CD14-positive monocyte (primary cell): ENCODE measurements at regions not wholly inside any gene's neighbourhood (a gene's known extent, or its start where the extent isn't known, plus 50 kb on each side); places are given as distances from the start of the nearest gene placed in this dataset.

Experiments
- DNase-seq, 3 donors: peaks; one replicate each; pipeline ENCODE4 v3.0.0-alpha.2; 2011 to 2022
- H2AFZ ChIP-seq: 2 replicates; pipeline ENCODE4 v1.6.0; 2012; ENCODE audit warnings: mild to moderate bottlenecking, low read depth, low read length, inconsistent platforms; ENCODE audit not compliant: insufficient read depth, poor library complexity, severe bottlenecking
- H3K27ac ChIP-seq, 2 donors: 1 replicate in 1 of 2; 2 replicates in 1 of 2; pipeline ENCODE4 v1.5.1; 2012 to 2013; ENCODE audit warnings: low read length in 2 of 2, control low read depth in 1 of 2, inconsistent platforms in 1 of 2, low read depth in 1 of 2, mild to moderate bottlenecking in 1 of 2
- H3K27me3 ChIP-seq, 2 donors: one replicate each; pipeline versions ENCODE4 v1.6.0 to v1.6.1; 2011 to 2013; ENCODE audit warnings: low read length in 2 of 2; ENCODE audit not compliant: control insufficient read depth in 2 of 2, insufficient read depth in 2 of 2
- H3K36me3 ChIP-seq, 2 donors: replicated peaks in 1 of 2; 1 replicate in 1 of 2; 2 replicates in 1 of 2; pipeline versions ENCODE4 v1.5.1 to v1.6.1; 2012 to 2013; ENCODE audit warnings: low read length in 2 of 2, control low read depth in 1 of 2, inconsistent platforms in 1 of 2, mild to moderate bottlenecking in 1 of 2; ENCODE audit not compliant: insufficient read depth in 2 of 2, control insufficient read depth in 1 of 2
- H3K4me1 ChIP-seq, 2 donors: 1 replicate in 1 of 2; 2 replicates in 1 of 2; pipeline versions ENCODE4 v1.5.1 to v1.6.1; 2012 to 2013; ENCODE audit warnings: low read length in 2 of 2, control low read depth in 1 of 2, inconsistent platforms in 1 of 2, mild to moderate bottlenecking in 1 of 2, moderate library complexity in 1 of 2; ENCODE audit not compliant: insufficient read depth in 2 of 2, control insufficient read depth in 1 of 2
- H3K4me2 ChIP-seq: replicated peaks from 2 replicates; pipeline ENCODE3; 2012; ENCODE audit warnings: low read length, moderate library complexity, mild to moderate bottlenecking; ENCODE audit not compliant: poor library complexity, severe bottlenecking; ENCODE audit errors: extremely low read depth
- H3K4me3 ChIP-seq, 3 experiments: fragments of 200-600 bp in 1 of 3; sonication (generic) in 1 of 3; replicated peaks in 1 of 3; 1 replicate in 2 of 3; 2 replicates in 1 of 3; pipeline ENCODE4 v1.5.1; 2011 to 2013; ENCODE audit warnings: low read length in 3 of 3, mild to moderate bottlenecking in 3 of 3, control low read depth in 2 of 3, low read depth in 2 of 3, inconsistent platforms in 1 of 3, moderate library complexity in 1 of 3
- H3K79me2 ChIP-seq: 2 replicates; pipeline ENCODE4 v1.6.0; 2012; ENCODE audit warnings: mild to moderate bottlenecking, control low read depth, inconsistent platforms, low read length, moderate library complexity; ENCODE audit not compliant: insufficient read depth
- H3K9ac ChIP-seq: 2 replicates; pipeline ENCODE4 v1.6.0; 2017; ENCODE audit warnings: low read length, mild to moderate bottlenecking; ENCODE audit not compliant: insufficient read depth, poor library complexity, severe bottlenecking
- H3K9me3 ChIP-seq, 2 donors: replicated peaks in 1 of 2; 1 replicate in 1 of 2; 2 replicates in 1 of 2; pipeline versions ENCODE4 v1.5.1 to v1.6.1; 2012 to 2013; ENCODE audit warnings: low read length in 2 of 2, control low read depth in 1 of 2; ENCODE audit not compliant: control insufficient read depth in 1 of 2, insufficient read depth in 1 of 2
- H4K20me1 ChIP-seq: 2 replicates; pipeline ENCODE4 v1.6.0; 2012; ENCODE audit warnings: mild to moderate bottlenecking, low read length, control low read depth, moderate library complexity; ENCODE audit not compliant: insufficient read depth
- H3K27ac Mint-ChIP-seq, 7 donors: one replicate each; pipeline ENCODE4 v1.8.0; 2020; ENCODE audit warnings: mild to moderate bottlenecking in 7 of 7, mixed read lengths in 7 of 7, moderate library complexity in 6 of 7, inconsistent platforms in 2 of 7
- H3K27me3 Mint-ChIP-seq, 3 donors: one replicate each; pipeline ENCODE4 v1.8.0; 2021 to 2022; ENCODE audit warnings: low read depth in 3 of 3, mild to moderate bottlenecking in 3 of 3, mixed read lengths in 3 of 3, moderate library complexity in 3 of 3, inconsistent platforms in 1 of 3
- H3K36me3 Mint-ChIP-seq, 2 donors: one replicate each; pipeline ENCODE4 v1.8.0; 2020; ENCODE audit warnings: mixed read lengths in 2 of 2, inconsistent platforms in 1 of 2, mild to moderate bottlenecking in 1 of 2
- H3K4me1 Mint-ChIP-seq: one replicate; pipeline ENCODE4 v1.8.0; 2020; ENCODE audit warnings: mild to moderate bottlenecking, mixed read lengths
- H3K4me3 Mint-ChIP-seq, 2 donors: one replicate each; pipeline ENCODE4 v1.8.0; 2020; ENCODE audit warnings: mild to moderate bottlenecking in 2 of 2, mixed read lengths in 2 of 2, moderate library complexity in 1 of 2
- H3K9me3 Mint-ChIP-seq, 7 donors: one replicate each; pipeline ENCODE4 v1.8.0; 2020 to 2022; ENCODE audit warnings: mixed read lengths in 7 of 7, mild to moderate bottlenecking in 6 of 7, moderate library complexity in 6 of 7, inconsistent platforms in 2 of 7
- WGBS: methylation state at CpG from one replicate; pipeline ENCODE4 v1.1.5; 2013; ENCODE audit warnings: missing lambda C conversion rate; ENCODE audit not compliant: insufficient coverage; 5-methylcytosine and 5-hydroxymethylcytosine counted together
- intact Hi-C, 2 donors: fragments of 100-400 bp; cut with micrococcal nuclease; formaldehyde crosslinking; loops; one replicate each; pipeline versions ENCODE4 v1.15.0 to v1.15.1; 2023
- TF ChIP-seq, protein P1 (sequence below): fragments of 200-600 bp; IDR thresholded peaks from one replicate; pipeline ENCODE4 v1.8.0; 2022; ENCODE audit warnings: antibody characterized with exemption, mild to moderate bottlenecking

- H3K27me3 Mint-ChIP-seq = peaks cover 5 to 10% (median 8%) of the 10 kb centered on the region in 3 donors
- H3K36me3 ChIP-seq = no peaks in the 10 kb centered on the region
- H3K9me3 Mint-ChIP-seq = peaks cover 0 to 4% (median 1%) of the 10 kb centered on the region in 7 donors
- no peaks in the 10 kb centered on the region for H4K20me1 ChIP-seq
- no peaks in the 10 kb centered on the region for H3K4me1 Mint-ChIP-seq
- no peak overlapping the region for H3K4me3 Mint-ChIP-seq
- DNase-seq = no peak
- WGBS = no CpG with 5 or more reads among the region's 1 CpG
- no peaks in the 10 kb centered on the region for H3K27me3 ChIP-seq
- no peaks in the 10 kb centered on the region for H3K9me3 ChIP-seq
- H3K79me2 ChIP-seq = no peaks in the 10 kb centered on the region
- H3K4me2 ChIP-seq = no peak overlapping the region
- intact Hi-C loops = no loop called here
- H3K27ac Mint-ChIP-seq = no peak overlapping the region
- no peaks in the 10 kb centered on the region for H3K4me1 ChIP-seq
- H2AFZ ChIP-seq = no peak overlapping the region
- H3K9ac ChIP-seq = no peak overlapping the region
- TF ChIP-seq, protein P1, sequence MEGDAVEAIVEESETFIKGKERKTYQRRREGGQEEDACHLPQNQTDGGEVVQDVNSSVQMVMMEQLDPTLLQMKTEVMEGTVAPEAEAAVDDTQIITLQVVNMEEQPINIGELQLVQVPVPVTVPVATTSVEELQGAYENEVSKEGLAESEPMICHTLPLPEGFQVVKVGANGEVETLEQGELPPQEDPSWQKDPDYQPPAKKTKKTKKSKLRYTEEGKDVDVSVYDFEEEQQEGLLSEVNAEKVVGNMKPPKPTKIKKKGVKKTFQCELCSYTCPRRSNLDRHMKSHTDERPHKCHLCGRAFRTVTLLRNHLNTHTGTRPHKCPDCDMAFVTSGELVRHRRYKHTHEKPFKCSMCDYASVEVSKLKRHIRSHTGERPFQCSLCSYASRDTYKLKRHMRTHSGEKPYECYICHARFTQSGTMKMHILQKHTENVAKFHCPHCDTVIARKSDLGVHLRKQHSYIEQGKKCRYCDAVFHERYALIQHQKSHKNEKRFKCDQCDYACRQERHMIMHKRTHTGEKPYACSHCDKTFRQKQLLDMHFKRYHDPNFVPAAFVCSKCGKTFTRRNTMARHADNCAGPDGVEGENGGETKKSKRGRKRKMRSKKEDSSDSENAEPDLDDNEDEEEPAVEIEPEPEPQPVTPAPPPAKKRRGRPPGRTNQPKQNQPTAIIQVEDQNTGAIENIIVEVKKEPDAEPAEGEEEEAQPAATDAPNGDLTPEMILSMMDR = no peak
- no peak overlapping the region for H3K4me3 ChIP-seq
- H3K36me3 Mint-ChIP-seq = no peaks in the 10 kb centered on the region
- no peak overlapping the region for H3K27ac ChIP-seq
These were observed 95.9 kb upstream of the ACKR3 start for GRCh38 chr2:236473691-236474090.

DNA sequence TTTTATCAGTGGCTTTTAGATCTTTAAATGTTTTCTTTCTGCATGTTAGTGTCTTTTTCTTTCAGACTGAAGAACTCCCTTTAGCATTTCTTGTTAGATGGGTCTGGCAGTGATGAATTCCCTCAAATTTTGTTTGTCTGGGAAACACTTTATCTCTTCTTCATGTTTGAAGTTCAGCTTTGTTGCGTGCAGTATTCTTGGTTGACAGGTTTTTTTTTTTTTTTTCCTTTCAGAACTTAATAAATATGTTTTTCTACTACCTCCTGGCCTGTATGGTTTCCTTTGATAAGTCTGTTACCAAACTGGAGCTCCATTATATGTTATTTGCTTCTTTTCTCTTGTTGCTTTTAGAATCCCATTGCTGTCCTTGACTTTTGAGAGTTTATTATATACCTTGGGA is 89.8 kb upstream of the ACKR3 start:
- TF ChIP-seq, protein P1 = no peak
- Histone ChIP-seq H3K27me3 (no peaks in the 10 kb centered on the region), H3K4me1 (no peaks in the 10 kb centered on the region), H3K4me2 (no peak overlapping the region), H3K9me3 (peaks cover 6 to 18% of the 10 kb centered on the region in 2 donors), H2AFZ (no peak overlapping the region), H4K20me1 (no peaks in the 10 kb centered on the region), H3K9ac (no peak overlapping the region), H3K27ac (no peak overlapping the region), H3K36me3 (no peaks in the 10 kb centered on the region), H3K79me2 (no peaks in the 10 kb centered on the region), H3K4me3 (no peak overlapping the region)
- peaks cover 5 to 14% (median 8%) of the 10 kb centered on the region in 3 donors for H3K27me3 Mint-ChIP-seq
- H3K9me3 Mint-ChIP-seq = peaks cover 12 to 22% (median 17%) of the 10 kb centered on the region in 7 donors
- H3K4me1 Mint-ChIP-seq = no peaks in the 10 kb centered on the region
- H3K36me3 Mint-ChIP-seq = no peaks in the 10 kb centered on the region
- intact Hi-C loops = no loop called here
- no peak overlapping the region for H3K4me3 Mint-ChIP-seq
- DNase-seq = no peak
- H3K27ac Mint-ChIP-seq = no peak overlapping the region
- no CpG with 5 or more reads among the region's 1 CpG for WGBS
